Activated CD8-positive, alpha-beta T cell treated with anti-CD3 and anti-CD28 coated beads for 36 hours (primary cell): ENCODE measurements at regions not wholly inside any gene's neighbourhood (a gene's known extent, or its start where the extent isn't known, plus 50 kb on each side); places are given as distances from the start of the nearest gene placed in this dataset.

Source experiments
- ATAC-seq: fragments of 200-7000 bp; cut with Tn5 transposase; one replicate; pipeline ENCODE4 v1.10.0; 2021; ENCODE audit warnings: mild to moderate bottlenecking, moderate library complexity
- CTCF ChIA-PET: fragments of 350-600 bp; sonication (Branson Sonifier 250); formaldehyde crosslinking; loops from one replicate; lab custom pipeline; 2021; ENCODE audit warnings: antibody characterized with exemption; lab: Charles Lee
- POLR2A ChIA-PET: fragments of 350-600 bp; sonication (Branson Sonifier 250); formaldehyde crosslinking; loops from one replicate; lab custom pipeline; 2021; ENCODE audit warnings: antibody characterized with exemption; lab: Charles Lee
- DNase-seq: peaks from one replicate; pipeline ENCODE4 v3.0.0-alpha.2; 2020
- H3K27ac Mint-ChIP-seq: one replicate; pipeline ENCODE4 v1.8.0; 2021; ENCODE audit warnings: mild to moderate bottlenecking, mixed read lengths
- H3K27me3 Mint-ChIP-seq: one replicate; pipeline ENCODE4 v1.8.0; 2021; ENCODE audit warnings: mixed read lengths
- H3K36me3 Mint-ChIP-seq: one replicate; pipeline ENCODE4 v1.8.0; 2021; ENCODE audit warnings: low read depth, mixed read lengths
- H3K4me1 Mint-ChIP-seq: one replicate; pipeline ENCODE4 v1.8.0; 2021; ENCODE audit warnings: low read depth, mixed read lengths
- H3K4me3 Mint-ChIP-seq: one replicate; pipeline ENCODE4 v1.8.0; 2021; ENCODE audit warnings: mild to moderate bottlenecking, moderate library complexity, mixed read lengths
- H3K9me3 Mint-ChIP-seq: one replicate; pipeline ENCODE4 v1.8.0; 2021; ENCODE audit warnings: mixed read lengths
- intact Hi-C: fragments of 100-400 bp; cut with micrococcal nuclease; formaldehyde crosslinking; loops from one replicate; pipeline ENCODE4 v1.10.0; 2022
- TF ChIP-seq, protein P1 (sequence below): fragments of 200-600 bp; IDR thresholded peaks from one replicate; pipeline ENCODE4 v1.8.0; 2022; ENCODE audit warnings: antibody characterized with exemption, mild to moderate bottlenecking

DNA sequence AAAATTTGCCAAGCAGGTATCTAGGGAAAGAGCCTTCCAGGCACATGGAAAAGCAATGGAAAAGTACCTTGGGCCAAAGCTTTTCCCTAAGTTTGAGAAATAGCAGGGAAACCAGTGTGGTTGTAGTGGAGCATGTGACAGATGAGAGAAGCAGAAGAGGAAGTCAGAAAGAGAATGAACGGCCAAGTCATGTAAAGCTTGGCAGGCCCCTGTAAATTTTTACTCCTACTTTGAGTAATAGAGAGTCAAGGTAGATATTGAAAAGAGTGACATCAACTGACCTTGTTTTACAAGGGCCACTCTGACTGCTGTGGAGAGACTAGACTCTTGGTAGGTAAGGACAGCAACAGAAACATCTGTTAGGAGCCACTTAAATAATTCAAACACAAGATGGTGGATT is 180.9 kb upstream of the PRMT6 start:
- ATAC-seq = no peak
- H3K27ac Mint-ChIP-seq = no peak overlapping the region
- no peak overlapping the region for H3K4me3 Mint-ChIP-seq
- TF ChIP-seq, protein P1, sequence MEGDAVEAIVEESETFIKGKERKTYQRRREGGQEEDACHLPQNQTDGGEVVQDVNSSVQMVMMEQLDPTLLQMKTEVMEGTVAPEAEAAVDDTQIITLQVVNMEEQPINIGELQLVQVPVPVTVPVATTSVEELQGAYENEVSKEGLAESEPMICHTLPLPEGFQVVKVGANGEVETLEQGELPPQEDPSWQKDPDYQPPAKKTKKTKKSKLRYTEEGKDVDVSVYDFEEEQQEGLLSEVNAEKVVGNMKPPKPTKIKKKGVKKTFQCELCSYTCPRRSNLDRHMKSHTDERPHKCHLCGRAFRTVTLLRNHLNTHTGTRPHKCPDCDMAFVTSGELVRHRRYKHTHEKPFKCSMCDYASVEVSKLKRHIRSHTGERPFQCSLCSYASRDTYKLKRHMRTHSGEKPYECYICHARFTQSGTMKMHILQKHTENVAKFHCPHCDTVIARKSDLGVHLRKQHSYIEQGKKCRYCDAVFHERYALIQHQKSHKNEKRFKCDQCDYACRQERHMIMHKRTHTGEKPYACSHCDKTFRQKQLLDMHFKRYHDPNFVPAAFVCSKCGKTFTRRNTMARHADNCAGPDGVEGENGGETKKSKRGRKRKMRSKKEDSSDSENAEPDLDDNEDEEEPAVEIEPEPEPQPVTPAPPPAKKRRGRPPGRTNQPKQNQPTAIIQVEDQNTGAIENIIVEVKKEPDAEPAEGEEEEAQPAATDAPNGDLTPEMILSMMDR = no peak
- intact Hi-C loops = no loop called here
- H3K27me3 Mint-ChIP-seq = no peaks in the 10 kb centered on the region
- no peaks in the 10 kb centered on the region for H3K4me1 Mint-ChIP-seq
- H3K9me3 Mint-ChIP-seq = peaks cover 3% of the 10 kb centered on the region
- POLR2A ChIA-PET = no interaction called here
- DNase-seq = no peak
- no peaks in the 10 kb centered on the region for H3K36me3 Mint-ChIP-seq
- CTCF ChIA-PET = no interaction called here

DNA sequence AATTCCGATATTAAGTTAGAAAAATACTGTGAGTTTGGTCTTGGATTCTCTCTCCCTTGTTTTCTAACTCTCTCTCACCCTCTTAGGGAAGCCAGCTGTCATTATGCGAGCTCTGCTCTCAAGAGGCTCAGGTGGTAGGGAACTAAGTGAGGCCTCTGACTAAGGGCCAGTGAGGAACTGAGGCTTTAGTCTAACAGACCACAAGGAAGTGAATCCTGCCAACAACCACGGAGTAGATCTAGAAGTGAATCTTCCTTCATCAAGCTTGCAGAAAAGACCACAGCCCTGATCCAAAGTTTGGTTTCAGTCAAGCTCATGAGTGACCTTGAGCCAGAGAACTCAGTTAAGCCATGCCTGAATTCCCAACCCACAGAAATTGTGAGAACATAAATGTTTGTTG is 180.1 kb upstream of the PRMT6 start:
- ChIA-PET POLR2A (no interaction called here), CTCF (no interaction called here)
- ATAC-seq = no peak
- no peak overlapping the region for H3K4me3 Mint-ChIP-seq
- no peaks in the 10 kb centered on the region for H3K4me1 Mint-ChIP-seq
- TF ChIP-seq, protein P1 = no peak
- no peak for DNase-seq
- no peaks in the 10 kb centered on the region for H3K27me3 Mint-ChIP-seq
- intact Hi-C loops = no loop called here
- peaks cover 3% of the 10 kb centered on the region for H3K9me3 Mint-ChIP-seq
- no peak overlapping the region for H3K27ac Mint-ChIP-seq
- no peaks in the 10 kb centered on the region for H3K36me3 Mint-ChIP-seq

DNA sequence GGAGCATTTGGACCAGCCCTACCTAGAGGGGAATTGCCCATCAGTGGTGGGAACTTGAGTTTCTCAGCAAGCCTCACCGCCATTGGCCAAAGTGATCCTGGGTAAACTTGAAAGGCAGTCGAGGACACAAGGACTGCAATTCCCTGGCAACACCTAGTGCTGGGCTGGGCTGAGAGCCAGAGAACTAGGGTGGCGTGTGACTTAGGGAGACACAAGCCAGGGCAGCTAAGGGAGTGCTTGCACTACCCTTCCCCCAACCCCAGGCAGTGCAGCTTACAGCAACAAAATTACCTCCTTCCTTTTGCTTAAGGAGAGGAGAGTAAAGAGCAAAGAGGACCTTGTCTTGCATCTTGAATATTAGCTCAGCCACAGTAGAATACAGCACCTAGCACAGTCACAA is 176.9 kb upstream of the PRMT6 start:
- ATAC-seq = no peak

DNA sequence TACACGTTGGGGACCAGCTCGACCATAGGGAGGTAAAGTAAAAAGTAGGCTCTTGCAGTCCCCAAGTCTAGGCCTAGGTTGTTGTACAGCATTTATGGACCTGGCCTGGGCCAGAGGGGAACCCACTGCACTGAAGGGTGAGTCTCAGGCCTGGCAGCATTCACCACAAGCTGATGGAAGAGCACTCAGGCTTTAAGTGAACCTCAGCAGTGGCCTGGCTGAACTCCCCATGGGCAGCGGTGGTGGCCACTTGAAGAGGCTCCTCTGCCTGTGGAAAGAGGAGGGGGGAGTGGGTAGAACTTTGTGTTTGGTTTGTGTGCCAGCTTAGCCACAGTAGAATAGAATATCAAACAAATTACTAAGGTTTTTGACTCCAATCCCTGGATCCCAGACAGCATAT is 176.2 kb upstream of the PRMT6 start:
- TF ChIP-seq, protein P1 = no peak
- DNase-seq (no peak), ATAC-seq (no peak)
- Mint-ChIP-seq H3K27ac (no peak overlapping the region), H3K4me3 (no peak overlapping the region), H3K9me3 (no peaks in the 10 kb centered on the region), H3K36me3 (no peaks in the 10 kb centered on the region), H3K27me3 (no peaks in the 10 kb centered on the region), H3K4me1 (no peaks in the 10 kb centered on the region)
- CTCF ChIA-PET = no interaction called here
- POLR2A ChIA-PET = interaction anchor here (0.6 kb wide), 1 partner anchor 383 kb away, joined by 4 read pairs; no protein-coding TSS in a partner anchor
- intact Hi-C loops = no loop called here

More for the DNA sequence above, 176.9 kb upstream of the PRMT6 start:
- H3K4me3 Mint-ChIP-seq = no peak overlapping the region
- H3K27ac Mint-ChIP-seq = no peak overlapping the region
- intact Hi-C loops = no loop called here
- ChIA-PET CTCF (no interaction called here), POLR2A (interaction anchor here (0.6 kb wide), 1 partner anchor 383 kb away, joined by 4 read pairs; no protein-coding TSS in a partner anchor)
- no peaks in the 10 kb centered on the region for H3K27me3 Mint-ChIP-seq
- H3K4me1 Mint-ChIP-seq = no peaks in the 10 kb centered on the region
- no peaks in the 10 kb centered on the region for H3K36me3 Mint-ChIP-seq
- no peaks in the 10 kb centered on the region for H3K9me3 Mint-ChIP-seq
- no peak for DNase-seq
- TF ChIP-seq, protein P1 = no peak

DNA sequence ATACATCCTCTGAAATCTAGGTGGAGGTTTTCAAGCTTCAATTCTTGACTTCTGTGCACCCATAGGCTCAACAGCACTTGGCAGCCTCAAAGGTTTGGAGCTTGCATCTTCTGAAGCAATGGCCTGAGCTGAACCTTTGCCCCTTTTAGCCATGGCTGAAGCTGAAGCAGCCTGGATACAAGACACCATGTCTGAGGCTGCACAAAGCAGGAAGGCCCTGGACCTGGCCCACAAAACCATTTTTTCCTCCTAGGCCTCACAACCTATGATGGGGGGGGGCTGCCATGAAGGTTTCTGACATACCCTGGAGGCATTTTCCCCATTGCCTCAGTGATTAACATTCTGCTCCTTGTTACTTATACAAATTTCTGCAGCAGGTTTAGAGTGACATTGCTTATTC is 173.3 kb upstream of the PRMT6 start:
- no peak for ATAC-seq
- H3K4me3 Mint-ChIP-seq = no peak overlapping the region
- ChIA-PET POLR2A (no interaction called here), CTCF (no interaction called here)
- no peaks in the 10 kb centered on the region for H3K9me3 Mint-ChIP-seq
- DNase-seq = no peak
- H3K27ac Mint-ChIP-seq = no peak overlapping the region
- intact Hi-C loops = no loop called here
- no peaks in the 10 kb centered on the region for H3K27me3 Mint-ChIP-seq
- no peaks in the 10 kb centered on the region for H3K36me3 Mint-ChIP-seq
- TF ChIP-seq, protein P1 = no peak
- H3K4me1 Mint-ChIP-seq = no peaks in the 10 kb centered on the region
